ENCODE measurements at regions not wholly inside any gene's neighbourhood (a gene's known extent, or its start where the extent isn't known, plus 50 kb on each side); places are given as distances from the start of the nearest gene placed in this dataset.

DNA sequence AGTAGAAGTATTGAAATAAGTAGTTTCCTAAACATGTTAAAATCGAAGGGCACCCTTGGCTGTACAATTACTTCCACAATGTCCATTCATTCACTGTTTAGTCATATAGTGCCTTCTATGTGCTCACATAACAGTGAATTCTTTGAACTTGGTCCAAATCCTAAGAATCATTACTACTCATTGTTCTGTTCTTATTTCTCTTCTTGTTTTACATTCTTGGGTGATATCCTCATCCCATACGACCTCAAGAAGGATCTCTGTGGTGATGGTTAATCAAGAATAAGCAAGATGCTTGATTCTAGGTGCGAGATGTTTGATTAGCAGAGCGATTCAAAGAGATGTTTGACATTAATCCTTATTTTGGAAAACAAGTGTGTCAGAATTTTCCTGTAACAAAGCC lies 667.4 kb upstream of the ZP4 start:
- DNase-seq (ENCODE audit: low read depth): no peak
- TF ChIP-seq CTCF (IDR thresholded peaks at IDR 0.05; ENCODE audit: insufficient read depth, low read depth, low read length, missing control alignments): no peak
- no peak overlapping the region for H3K4me3 ChIP-seq (ENCODE audit: low read depth, low read length)

DNA sequence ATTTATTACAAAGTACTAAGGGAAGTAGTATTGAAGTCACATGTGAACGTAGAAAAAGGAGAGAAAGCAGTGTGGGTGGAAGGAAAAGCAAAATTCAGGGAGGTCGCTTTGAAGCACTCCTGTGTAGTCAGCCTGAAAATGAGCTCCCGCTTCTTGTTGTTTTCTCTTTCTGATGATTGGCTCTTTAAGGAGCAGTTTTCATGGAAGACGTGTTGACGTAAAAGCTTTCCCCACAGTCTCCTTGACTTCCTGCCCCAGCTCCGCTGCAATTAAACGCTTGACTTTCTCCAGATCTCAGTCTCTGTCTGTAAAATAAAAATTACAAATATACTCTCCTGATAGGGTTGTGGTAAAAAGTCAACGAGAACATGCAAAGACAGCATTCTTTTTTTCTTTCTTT lies 661.5 kb upstream of the ZP4 start:
- H3K4me3 ChIP-seq (ENCODE audit: low read depth, low read length): no peak overlapping the region
- DNase-seq (ENCODE audit: low read depth): no peak
- TF ChIP-seq CTCF (IDR thresholded peaks at IDR 0.05; ENCODE audit: insufficient read depth, low read depth, low read length, missing control alignments): no peak

GRCh38 chr1:238549137-238549536 lies 658.4 kb upstream of the ZP4 start:
- TF ChIP-seq CTCF (IDR thresholded peaks at IDR 0.05; ENCODE audit: insufficient read depth, low read depth, low read length, missing control alignments): no peak
- H3K4me3 ChIP-seq (ENCODE audit: low read depth, low read length): no peak overlapping the region
- DNase-seq (ENCODE audit: low read depth): no peak

GRCh38 chr1:238546118-238546517 lies 655.4 kb upstream of the ZP4 start:
- no peak for TF ChIP-seq CTCF (IDR thresholded peaks at IDR 0.05; ENCODE audit: insufficient read depth, low read depth, low read length, missing control alignments)

DNA sequence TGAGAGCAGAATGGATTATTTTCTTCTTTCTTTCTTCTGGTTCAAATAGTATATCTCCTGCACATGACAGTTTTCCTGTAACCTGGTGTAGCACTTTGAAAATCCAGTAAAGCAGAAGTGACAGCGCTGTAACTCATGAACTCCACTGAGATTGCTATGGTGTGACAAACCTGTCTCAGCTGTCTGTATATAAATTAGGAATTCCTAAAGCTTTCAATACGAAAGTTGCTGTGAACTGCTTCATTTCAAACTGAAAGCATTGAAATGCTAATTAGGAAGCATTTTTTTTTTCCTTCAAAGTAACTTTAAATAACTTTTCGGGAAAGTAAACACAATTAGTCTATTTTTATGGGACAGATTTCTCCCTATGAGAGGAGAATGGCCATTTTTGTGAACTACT lies 646.9 kb upstream of the ZP4 start:
- DNase-seq (ENCODE audit: low read depth): no peak
- TF ChIP-seq CTCF (IDR thresholded peaks at IDR 0.05; ENCODE audit: insufficient read depth, low read depth, low read length, missing control alignments): no peak
- no peak overlapping the region for H3K4me3 ChIP-seq (ENCODE audit: low read depth, low read length)

More at GRCh38 chr1:238546118-238546517, 655.4 kb upstream of the ZP4 start:
- no peak for DNase-seq (ENCODE audit: low read depth)
- H3K4me3 ChIP-seq (ENCODE audit: low read depth, low read length): no peak overlapping the region

DNA sequence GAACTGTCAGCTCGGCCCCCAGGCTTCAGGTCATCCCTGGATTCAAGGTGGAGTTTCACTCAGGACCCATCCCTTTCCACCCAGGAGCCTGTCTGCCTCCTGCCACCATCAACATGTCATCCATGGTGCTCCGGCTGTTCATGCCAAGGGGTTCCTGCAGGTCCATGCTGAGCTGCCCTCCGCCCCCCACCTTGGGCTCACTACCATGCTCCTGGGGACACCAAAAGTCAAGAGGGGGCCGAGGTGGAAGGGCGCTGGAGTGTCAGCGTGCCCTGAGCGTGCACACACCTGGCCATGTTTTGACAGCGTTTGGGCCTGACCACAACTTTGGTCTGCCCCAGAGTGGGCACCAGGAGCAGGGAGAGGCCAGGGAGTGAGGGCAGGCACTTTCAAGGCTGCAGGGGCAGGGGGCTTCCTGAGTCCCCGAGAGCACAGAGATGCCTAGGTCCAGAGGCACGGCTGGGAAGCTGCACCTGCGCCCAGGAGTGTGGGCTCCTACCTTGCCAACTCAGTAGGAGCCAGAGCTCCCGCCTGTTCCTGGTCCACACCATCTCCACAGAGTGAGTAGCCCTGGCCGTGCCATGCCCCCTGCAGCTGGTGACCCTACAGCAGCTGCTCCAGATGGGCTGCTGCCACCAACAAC lies 639.6 kb upstream of the ZP4 start:
- no peak for DNase-seq (ENCODE audit: low read depth)
- TF ChIP-seq CTCF (IDR thresholded peaks at IDR 0.05; ENCODE audit: insufficient read depth, low read depth, low read length, missing control alignments): no peak
- no peak overlapping the region for H3K4me3 ChIP-seq (ENCODE audit: low read depth, low read length)

- H3K4me3 ChIP-seq (ENCODE audit: low read depth, low read length): no peak overlapping the region
- DNase-seq (ENCODE audit: low read depth): no peak
- no peak for TF ChIP-seq CTCF (IDR thresholded peaks at IDR 0.05; ENCODE audit: insufficient read depth, low read depth, low read length, missing control alignments)
Observed at GRCh38 chr1:238517711-238518110, 627.0 kb upstream of the ZP4 start.
